ENCODE measurements at regions not wholly inside any gene's neighbourhood (a gene's known extent, or its start where the extent isn't known, plus 50 kb on each side); places are given as distances from the start of the nearest gene placed in this dataset.

DNA sequence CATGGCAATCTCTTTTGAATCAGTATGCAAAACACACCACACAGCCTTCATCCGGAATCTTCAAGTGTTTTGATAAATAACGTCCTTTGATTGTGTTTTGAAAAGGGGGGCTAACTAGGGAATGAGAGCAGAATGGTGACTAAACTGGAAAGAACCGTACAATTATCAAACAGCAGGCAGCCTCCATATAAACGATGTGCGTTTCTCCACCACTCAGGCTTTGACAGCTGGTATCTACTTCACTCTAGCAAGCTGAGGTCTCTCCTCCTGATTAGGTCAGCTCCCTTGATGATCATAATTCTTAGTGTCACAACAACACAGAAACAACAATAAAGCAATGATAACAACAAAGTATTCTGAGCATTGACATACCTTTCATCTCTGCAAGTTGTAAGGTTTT, 465.9 kb downstream of the TUSC1 start:
- Histone ChIP-seq H3K4me1 (no peaks in the 10 kb centered on the region), H3K36me3 (no peaks in the 10 kb centered on the region), H3K4me3 (no peak overlapping the region), H3K9me3 (no peaks in the 10 kb centered on the region), H3K27ac (no peak overlapping the region), H3K27me3 (no peaks in the 10 kb centered on the region)
- no peak for DNase-seq
- TF ChIP-seq, protein P1, sequence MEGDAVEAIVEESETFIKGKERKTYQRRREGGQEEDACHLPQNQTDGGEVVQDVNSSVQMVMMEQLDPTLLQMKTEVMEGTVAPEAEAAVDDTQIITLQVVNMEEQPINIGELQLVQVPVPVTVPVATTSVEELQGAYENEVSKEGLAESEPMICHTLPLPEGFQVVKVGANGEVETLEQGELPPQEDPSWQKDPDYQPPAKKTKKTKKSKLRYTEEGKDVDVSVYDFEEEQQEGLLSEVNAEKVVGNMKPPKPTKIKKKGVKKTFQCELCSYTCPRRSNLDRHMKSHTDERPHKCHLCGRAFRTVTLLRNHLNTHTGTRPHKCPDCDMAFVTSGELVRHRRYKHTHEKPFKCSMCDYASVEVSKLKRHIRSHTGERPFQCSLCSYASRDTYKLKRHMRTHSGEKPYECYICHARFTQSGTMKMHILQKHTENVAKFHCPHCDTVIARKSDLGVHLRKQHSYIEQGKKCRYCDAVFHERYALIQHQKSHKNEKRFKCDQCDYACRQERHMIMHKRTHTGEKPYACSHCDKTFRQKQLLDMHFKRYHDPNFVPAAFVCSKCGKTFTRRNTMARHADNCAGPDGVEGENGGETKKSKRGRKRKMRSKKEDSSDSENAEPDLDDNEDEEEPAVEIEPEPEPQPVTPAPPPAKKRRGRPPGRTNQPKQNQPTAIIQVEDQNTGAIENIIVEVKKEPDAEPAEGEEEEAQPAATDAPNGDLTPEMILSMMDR (IDR thresholded peaks at IDR 0.05): no peak
- intact Hi-C loops (cut with DNase I; ENCODE audit: low total_unique reads): no loop called here

DNA sequence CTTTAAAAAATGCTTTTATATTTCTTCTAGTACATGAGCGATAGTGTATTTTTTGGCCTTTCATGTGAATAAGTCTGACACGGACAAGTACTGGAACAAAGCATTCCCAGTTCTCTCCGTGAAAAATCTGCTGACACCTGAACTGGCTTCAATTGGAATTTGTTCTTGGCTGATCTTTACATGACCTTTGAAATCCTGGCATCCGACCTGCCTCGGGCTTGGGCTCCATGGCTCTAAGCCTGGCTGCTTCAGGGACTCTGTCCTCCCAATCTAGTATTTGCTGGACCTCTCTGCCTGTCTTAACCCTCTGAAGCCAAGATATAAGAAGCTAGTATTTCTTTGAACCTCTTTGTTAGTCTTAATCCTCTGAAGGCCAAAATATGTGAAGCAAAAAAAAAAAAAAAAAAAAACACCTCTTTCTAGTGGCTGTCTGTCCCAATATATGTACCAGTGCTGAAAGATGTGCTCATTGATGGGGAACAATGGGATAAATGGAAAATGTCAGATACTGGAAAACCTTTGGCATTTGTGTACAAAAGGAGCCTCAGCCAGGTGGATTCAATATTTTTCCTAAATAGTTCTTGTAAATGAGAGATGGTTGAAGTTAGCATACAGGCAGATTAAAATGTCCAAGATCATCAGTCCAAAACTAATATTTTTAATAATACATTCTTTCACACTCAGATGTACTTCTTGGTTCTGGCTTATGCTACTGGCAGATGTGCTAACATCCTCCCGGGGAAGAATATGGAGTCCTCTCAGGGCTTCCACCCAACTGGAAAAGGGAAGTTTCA, 470.6 kb downstream of the TUSC1 start:
- H3K27me3 ChIP-seq: no peaks in the 10 kb centered on the region
- no peak overlapping the region for H3K4me3 ChIP-seq
- TF ChIP-seq, protein P1 (IDR thresholded peaks at IDR 0.05): no peak
- H3K27ac ChIP-seq: no peak overlapping the region
- no peaks in the 10 kb centered on the region for H3K9me3 ChIP-seq
- H3K4me1 ChIP-seq: no peaks in the 10 kb centered on the region
- DNase-seq: no peak
- intact Hi-C loops (cut with DNase I; ENCODE audit: low total_unique reads): no loop called here
- no peaks in the 10 kb centered on the region for H3K36me3 ChIP-seq

DNA sequence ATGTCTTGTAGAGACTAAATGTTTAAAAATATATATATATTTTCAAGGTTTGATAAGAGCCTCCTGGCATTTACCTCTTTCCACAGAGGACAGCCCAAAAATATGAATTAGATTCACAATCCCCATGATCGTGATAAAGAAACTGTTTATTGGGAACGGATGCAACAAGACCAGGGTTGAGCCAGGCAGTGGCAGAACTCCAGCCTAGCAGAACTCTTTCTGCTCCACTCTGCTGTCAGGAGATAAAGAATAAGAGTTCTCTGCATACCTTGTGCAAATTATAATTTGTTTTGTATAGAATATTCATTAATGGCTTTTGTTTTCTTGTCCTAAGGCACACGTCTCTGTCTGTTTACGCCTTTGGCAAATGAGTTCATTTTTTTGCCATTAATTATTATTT, 472.2 kb downstream of the TUSC1 start:
- H3K4me1 ChIP-seq: no peaks in the 10 kb centered on the region
- no peak overlapping the region for H3K27ac ChIP-seq
- TF ChIP-seq, protein P1 (IDR thresholded peaks at IDR 0.05): no peak
- no peak overlapping the region for H3K4me3 ChIP-seq
- no peak for DNase-seq
- no peaks in the 10 kb centered on the region for H3K27me3 ChIP-seq
- intact Hi-C loops (cut with DNase I; ENCODE audit: low total_unique reads): no loop called here
- no peaks in the 10 kb centered on the region for H3K36me3 ChIP-seq
- H3K9me3 ChIP-seq: no peaks in the 10 kb centered on the region

DNA sequence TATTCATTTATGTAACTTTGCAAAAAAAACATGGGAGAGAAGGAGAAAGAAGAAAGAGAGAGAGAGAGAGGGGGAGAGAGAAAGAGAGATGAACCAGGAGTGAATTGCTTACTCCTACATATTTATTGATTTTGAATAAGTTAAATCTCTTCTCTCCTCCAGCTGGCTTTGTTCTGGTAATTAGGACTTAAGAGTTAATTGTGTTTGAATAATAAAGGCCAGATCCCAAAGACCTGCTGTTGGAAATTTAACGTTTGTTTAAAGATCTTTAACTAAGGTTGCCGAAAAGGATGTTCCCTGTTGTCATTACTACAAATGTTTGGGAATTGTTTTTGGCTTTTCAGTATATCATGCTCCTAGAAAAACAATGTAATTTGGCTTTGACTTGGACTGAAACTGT, 473.0 kb downstream of the TUSC1 start:
- H3K4me3 ChIP-seq: no peak overlapping the region
- TF ChIP-seq, protein P1 (IDR thresholded peaks at IDR 0.05): no peak
- no peak for DNase-seq
- no peaks in the 10 kb centered on the region for H3K9me3 ChIP-seq
- no peak overlapping the region for H3K27ac ChIP-seq
- intact Hi-C loops (cut with DNase I; ENCODE audit: low total_unique reads): no loop called here
- H3K27me3 ChIP-seq: no peaks in the 10 kb centered on the region
- no peaks in the 10 kb centered on the region for H3K4me1 ChIP-seq
- no peaks in the 10 kb centered on the region for H3K36me3 ChIP-seq

DNA sequence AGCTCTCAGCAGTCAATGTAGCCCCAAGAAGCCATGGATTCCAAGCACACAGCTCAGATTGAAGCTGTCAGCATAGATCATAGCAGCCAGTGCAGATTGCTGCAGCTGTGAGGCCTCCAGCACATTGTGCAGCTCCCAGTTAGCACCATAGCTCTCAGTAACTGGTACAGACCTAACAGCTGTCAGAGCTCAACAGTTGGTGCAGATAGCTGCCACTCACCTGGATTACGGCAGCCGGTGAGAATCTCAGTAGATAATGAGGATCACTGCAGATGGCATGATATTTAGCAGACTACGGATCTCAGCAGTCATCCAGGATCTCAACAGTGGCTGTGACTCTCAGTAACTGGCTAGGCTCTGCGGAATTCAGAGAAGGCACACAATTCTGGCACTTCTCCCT, 500.4 kb downstream of the TUSC1 start:
- no peak for DNase-seq
- intact Hi-C loops (cut with DNase I; ENCODE audit: low total_unique reads): no loop called here
- H3K4me3 ChIP-seq: no peak overlapping the region
- peaks cover 0 to 11% (median 3%) of the 10 kb centered on the region in 3 donors for H3K9me3 ChIP-seq
- H3K27me3 ChIP-seq: no peaks in the 10 kb centered on the region
- no peaks in the 10 kb centered on the region for H3K36me3 ChIP-seq
- TF ChIP-seq, protein P1 (IDR thresholded peaks at IDR 0.05): no peak
- H3K27ac ChIP-seq: no peak overlapping the region
- H3K4me1 ChIP-seq: no peaks in the 10 kb centered on the region
